Lower lobe of right lung (tissue), 2 donors: ENCODE measurements at regions not wholly inside any gene's neighbourhood (a gene's known extent, or its start where the extent isn't known, plus 50 kb on each side); places are given as distances from the start of the nearest gene placed in this dataset.

Experiments
- ATAC-seq, 2 donors: fragments of 200-7000 bp; cut with Tn5 transposase; one replicate each; pipeline ENCODE4 v1.9.1; 2020 to 2022; ENCODE audit warnings: mild to moderate bottlenecking in 2 of 2, moderate library complexity in 2 of 2
- DNase-seq: peaks from one replicate; pipeline ENCODE4 v3.0.0-alpha.2; 2020
- H3K27ac ChIP-seq: fragments of 200-600 bp; one replicate; pipeline ENCODE4 v1.8.0; 2022
- H3K27me3 ChIP-seq: fragments of 200-600 bp; one replicate; pipeline ENCODE4 v1.8.0; 2022; ENCODE audit warnings: low read depth
- H3K36me3 ChIP-seq: fragments of 200-600 bp; one replicate; pipeline ENCODE4 v1.8.0; 2022; ENCODE audit warnings: mild to moderate bottlenecking
- H3K4me1 ChIP-seq: fragments of 200-600 bp; one replicate; pipeline ENCODE4 v1.8.0; 2022
- H3K4me3 ChIP-seq: fragments of 200-600 bp; one replicate; pipeline ENCODE4 v1.8.0; 2022; ENCODE audit warnings: mild to moderate bottlenecking
- H3K9me3 ChIP-seq: fragments of 200-600 bp; one replicate; pipeline ENCODE4 v1.8.0; 2022
- intact Hi-C: fragments of 100-400 bp; cut with DNase I; formaldehyde crosslinking; loops from one replicate; pipeline ENCODE4 v1.11.0; 2022
- TF ChIP-seq, protein P1 (sequence below): fragments of 200-600 bp; IDR thresholded peaks from one replicate; pipeline ENCODE4 v1.8.0; 2022; ENCODE audit warnings: antibody characterized with exemption, mild to moderate bottlenecking
- donor health status: DM: no; HTN: yes; CAD: no; lungs with severe emphysema.

DNA sequence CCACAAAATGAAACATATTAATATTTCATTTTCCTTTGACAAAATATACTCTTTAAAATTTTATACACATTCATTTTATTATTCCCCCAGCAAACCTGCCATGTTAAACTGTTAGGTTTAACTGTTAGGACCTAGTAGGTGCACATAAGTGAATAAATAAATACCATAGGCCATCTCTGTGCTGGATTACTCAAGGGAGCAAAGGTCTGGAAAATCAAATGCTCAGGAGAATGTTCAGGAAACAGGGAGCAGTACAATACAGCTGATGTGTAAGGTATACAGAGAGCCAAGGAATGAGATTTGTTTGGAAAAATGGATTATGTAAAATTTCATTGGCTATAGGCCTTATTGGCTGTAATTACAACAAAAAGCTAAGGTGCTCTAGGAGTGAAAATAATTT is 339.3 kb downstream of the BCKDHB start:
- Histone ChIP-seq H3K9me3 (no peaks in the 10 kb centered on the region), H3K36me3 (no peaks in the 10 kb centered on the region), H3K4me3 (no peak overlapping the region), H3K27ac (no peak overlapping the region), H3K4me1 (no peaks in the 10 kb centered on the region), H3K27me3 (no peaks in the 10 kb centered on the region)
- TF ChIP-seq, protein P1, sequence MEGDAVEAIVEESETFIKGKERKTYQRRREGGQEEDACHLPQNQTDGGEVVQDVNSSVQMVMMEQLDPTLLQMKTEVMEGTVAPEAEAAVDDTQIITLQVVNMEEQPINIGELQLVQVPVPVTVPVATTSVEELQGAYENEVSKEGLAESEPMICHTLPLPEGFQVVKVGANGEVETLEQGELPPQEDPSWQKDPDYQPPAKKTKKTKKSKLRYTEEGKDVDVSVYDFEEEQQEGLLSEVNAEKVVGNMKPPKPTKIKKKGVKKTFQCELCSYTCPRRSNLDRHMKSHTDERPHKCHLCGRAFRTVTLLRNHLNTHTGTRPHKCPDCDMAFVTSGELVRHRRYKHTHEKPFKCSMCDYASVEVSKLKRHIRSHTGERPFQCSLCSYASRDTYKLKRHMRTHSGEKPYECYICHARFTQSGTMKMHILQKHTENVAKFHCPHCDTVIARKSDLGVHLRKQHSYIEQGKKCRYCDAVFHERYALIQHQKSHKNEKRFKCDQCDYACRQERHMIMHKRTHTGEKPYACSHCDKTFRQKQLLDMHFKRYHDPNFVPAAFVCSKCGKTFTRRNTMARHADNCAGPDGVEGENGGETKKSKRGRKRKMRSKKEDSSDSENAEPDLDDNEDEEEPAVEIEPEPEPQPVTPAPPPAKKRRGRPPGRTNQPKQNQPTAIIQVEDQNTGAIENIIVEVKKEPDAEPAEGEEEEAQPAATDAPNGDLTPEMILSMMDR: no peak
- intact Hi-C loops: no loop called here
- no peak for DNase-seq
- ATAC-seq: no peak

DNA sequence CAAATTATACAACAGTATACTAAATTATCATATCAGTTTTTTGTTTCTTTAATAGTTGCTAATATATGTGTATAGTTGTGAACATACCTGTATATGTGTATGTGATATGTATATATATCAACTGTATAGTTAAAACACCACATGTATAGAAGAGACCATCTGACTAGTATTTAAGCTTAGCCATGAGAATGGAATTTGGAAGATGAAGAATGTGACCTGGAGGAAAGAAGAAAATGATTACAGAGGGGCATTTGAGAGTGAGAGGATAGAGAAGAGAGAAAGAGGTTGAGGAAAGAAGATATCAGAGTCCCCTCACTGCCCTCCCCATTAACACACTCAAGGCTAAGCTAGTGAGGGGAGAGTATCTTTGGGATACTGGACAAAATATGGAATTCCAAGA is 335.9 kb downstream of the BCKDHB start:
- ATAC-seq: no peak
- H3K27me3 ChIP-seq: no peaks in the 10 kb centered on the region
- intact Hi-C loops: no loop called here
- no peak overlapping the region for H3K4me3 ChIP-seq
- H3K4me1 ChIP-seq: no peaks in the 10 kb centered on the region
- no peak for DNase-seq
- TF ChIP-seq, protein P1: no peak
- H3K9me3 ChIP-seq: no peaks in the 10 kb centered on the region
- H3K36me3 ChIP-seq: no peaks in the 10 kb centered on the region
- H3K27ac ChIP-seq: no peak overlapping the region

- DNase-seq: no peak
- no peak for ATAC-seq
- H3K27ac ChIP-seq: no peak overlapping the region
These were observed 334.7 kb downstream of the BCKDHB start for GRCh38 chr6:80441131-80441530.

GRCh38 chr6:80440496-80441115 is 334.1 kb downstream of the BCKDHB start:
- DNase-seq (no peak), ATAC-seq (no peak)
- Histone ChIP-seq H3K9me3 (no peaks in the 10 kb centered on the region), H3K36me3 (no peaks in the 10 kb centered on the region), H3K4me1 (no peaks in the 10 kb centered on the region), H3K4me3 (no peak overlapping the region), H3K27ac (no peak overlapping the region), H3K27me3 (no peaks in the 10 kb centered on the region)
- TF ChIP-seq, protein P1: no peak
- intact Hi-C loops: no loop called here

More at GRCh38 chr6:80441131-80441530, 334.7 kb downstream of the BCKDHB start:
- Histone ChIP-seq H3K4me1 (no peaks in the 10 kb centered on the region), H3K27me3 (no peaks in the 10 kb centered on the region), H3K36me3 (no peaks in the 10 kb centered on the region), H3K9me3 (no peaks in the 10 kb centered on the region), H3K4me3 (no peak overlapping the region)
- TF ChIP-seq, protein P1: no peak
- intact Hi-C loops: no loop called here

- Histone ChIP-seq H3K27ac (no peak overlapping the region), H3K4me1 (no peaks in the 10 kb centered on the region), H3K36me3 (no peaks in the 10 kb centered on the region), H3K9me3 (no peaks in the 10 kb centered on the region), H3K4me3 (no peak overlapping the region), H3K27me3 (no peaks in the 10 kb centered on the region)
- intact Hi-C loops: no loop called here
- DNase-seq (no peak), ATAC-seq (no peak)
- TF ChIP-seq, protein P1: no peak
These were observed 333.4 kb downstream of the BCKDHB start for GRCh38 chr6:80439721-80440470.
